Endothelial cell (in vitro differentiated cells): ENCODE measurements at regions not wholly inside any gene's neighbourhood (a gene's known extent, or its start where the extent isn't known, plus 50 kb on each side); places are given as distances from the start of the nearest gene placed in this dataset.

Experiments
- DNase-seq: peaks from one replicate; pipeline ENCODE4 v3.0.0; 2021; ENCODE audit warnings: low spot score
- H3K27ac Mint-ChIP-seq: one replicate; pipeline ENCODE4 v1.8.0; 2021; ENCODE audit warnings: mixed read lengths, inconsistent platforms; ENCODE audit not compliant: unreplicated experiment
- H3K27me3 Mint-ChIP-seq: one replicate; pipeline ENCODE4 v1.8.0; 2021; ENCODE audit warnings: mild to moderate bottlenecking, moderate library complexity, mixed read lengths, inconsistent platforms; ENCODE audit not compliant: unreplicated experiment
- H3K36me3 Mint-ChIP-seq: one replicate; pipeline ENCODE4 v1.8.0; 2021; ENCODE audit warnings: mild to moderate bottlenecking, low read depth, mixed read lengths, inconsistent platforms; ENCODE audit not compliant: unreplicated experiment
- H3K4me1 Mint-ChIP-seq: one replicate; pipeline ENCODE4 v1.8.0; 2021; ENCODE audit warnings: mild to moderate bottlenecking, mixed read lengths, inconsistent platforms; ENCODE audit not compliant: unreplicated experiment
- H3K4me3 Mint-ChIP-seq: one replicate; pipeline ENCODE4 v1.8.0; 2021; ENCODE audit warnings: mild to moderate bottlenecking, mixed read lengths, inconsistent platforms; ENCODE audit not compliant: unreplicated experiment
- H3K9me3 Mint-ChIP-seq: one replicate; pipeline ENCODE4 v1.8.0; 2021; ENCODE audit warnings: mixed read lengths, inconsistent platforms; ENCODE audit not compliant: unreplicated experiment
- TF ChIP-seq, protein P1 (sequence below): fragments of 200-600 bp; sonication (generic); IDR thresholded peaks from one replicate; pipeline ENCODE4 v1.5.0; 2021; ENCODE audit warnings: antibody characterized with exemption; ENCODE audit not compliant: unreplicated experiment

- TF ChIP-seq, protein P1, sequence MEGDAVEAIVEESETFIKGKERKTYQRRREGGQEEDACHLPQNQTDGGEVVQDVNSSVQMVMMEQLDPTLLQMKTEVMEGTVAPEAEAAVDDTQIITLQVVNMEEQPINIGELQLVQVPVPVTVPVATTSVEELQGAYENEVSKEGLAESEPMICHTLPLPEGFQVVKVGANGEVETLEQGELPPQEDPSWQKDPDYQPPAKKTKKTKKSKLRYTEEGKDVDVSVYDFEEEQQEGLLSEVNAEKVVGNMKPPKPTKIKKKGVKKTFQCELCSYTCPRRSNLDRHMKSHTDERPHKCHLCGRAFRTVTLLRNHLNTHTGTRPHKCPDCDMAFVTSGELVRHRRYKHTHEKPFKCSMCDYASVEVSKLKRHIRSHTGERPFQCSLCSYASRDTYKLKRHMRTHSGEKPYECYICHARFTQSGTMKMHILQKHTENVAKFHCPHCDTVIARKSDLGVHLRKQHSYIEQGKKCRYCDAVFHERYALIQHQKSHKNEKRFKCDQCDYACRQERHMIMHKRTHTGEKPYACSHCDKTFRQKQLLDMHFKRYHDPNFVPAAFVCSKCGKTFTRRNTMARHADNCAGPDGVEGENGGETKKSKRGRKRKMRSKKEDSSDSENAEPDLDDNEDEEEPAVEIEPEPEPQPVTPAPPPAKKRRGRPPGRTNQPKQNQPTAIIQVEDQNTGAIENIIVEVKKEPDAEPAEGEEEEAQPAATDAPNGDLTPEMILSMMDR = no peak
These were observed 74.8 kb upstream of the KCNQ5 start for GRCh38 chr6:72547020-72547419.

GRCh38 chr6:72551470-72551869 lies 70.4 kb upstream of the KCNQ5 start:
- DNase-seq = no peak
- Mint-ChIP-seq H3K4me1 (peaks cover 10% of the 10 kb centered on the region), H3K9me3 (no peaks in the 10 kb centered on the region), H3K4me3 (no peak overlapping the region), H3K27me3 (no peaks in the 10 kb centered on the region), H3K36me3 (no peaks in the 10 kb centered on the region), H3K27ac (no peak overlapping the region)
- TF ChIP-seq, protein P1 = no peak

More at GRCh38 chr6:72547020-72547419, 74.8 kb upstream of the KCNQ5 start:
- Mint-ChIP-seq H3K4me3 (no peak overlapping the region), H3K27ac (no peak overlapping the region), H3K4me1 (no peaks in the 10 kb centered on the region), H3K27me3 (no peaks in the 10 kb centered on the region), H3K9me3 (no peaks in the 10 kb centered on the region), H3K36me3 (no peaks in the 10 kb centered on the region)
- no peak for DNase-seq

DNA sequence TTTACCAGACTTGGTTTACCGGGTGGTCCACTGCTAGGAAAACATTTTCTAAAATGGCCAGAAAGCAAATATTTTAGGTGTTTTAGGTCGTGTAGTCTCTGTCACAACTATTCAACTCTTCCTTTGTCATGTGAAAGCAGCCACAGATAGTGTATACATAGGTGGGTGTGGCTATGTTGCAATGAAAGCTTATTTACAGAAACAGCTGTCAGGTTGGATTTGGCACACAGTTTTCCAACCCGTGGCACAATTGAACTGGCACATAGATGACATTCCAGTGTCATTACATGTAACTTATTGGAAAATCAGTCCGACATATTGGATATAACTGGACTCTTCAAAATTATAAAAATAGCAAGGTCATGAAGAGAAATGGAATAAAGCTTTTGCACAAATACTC lies 68.9 kb upstream of the KCNQ5 start:
- no peak overlapping the region for H3K4me3 Mint-ChIP-seq
- TF ChIP-seq, protein P1 = no peak
- H3K4me1 Mint-ChIP-seq = peaks cover 10% of the 10 kb centered on the region
- no peak for DNase-seq
- no peaks in the 10 kb centered on the region for H3K27me3 Mint-ChIP-seq
- no peaks in the 10 kb centered on the region for H3K9me3 Mint-ChIP-seq
- H3K36me3 Mint-ChIP-seq = no peaks in the 10 kb centered on the region
- no peak overlapping the region for H3K27ac Mint-ChIP-seq

DNA sequence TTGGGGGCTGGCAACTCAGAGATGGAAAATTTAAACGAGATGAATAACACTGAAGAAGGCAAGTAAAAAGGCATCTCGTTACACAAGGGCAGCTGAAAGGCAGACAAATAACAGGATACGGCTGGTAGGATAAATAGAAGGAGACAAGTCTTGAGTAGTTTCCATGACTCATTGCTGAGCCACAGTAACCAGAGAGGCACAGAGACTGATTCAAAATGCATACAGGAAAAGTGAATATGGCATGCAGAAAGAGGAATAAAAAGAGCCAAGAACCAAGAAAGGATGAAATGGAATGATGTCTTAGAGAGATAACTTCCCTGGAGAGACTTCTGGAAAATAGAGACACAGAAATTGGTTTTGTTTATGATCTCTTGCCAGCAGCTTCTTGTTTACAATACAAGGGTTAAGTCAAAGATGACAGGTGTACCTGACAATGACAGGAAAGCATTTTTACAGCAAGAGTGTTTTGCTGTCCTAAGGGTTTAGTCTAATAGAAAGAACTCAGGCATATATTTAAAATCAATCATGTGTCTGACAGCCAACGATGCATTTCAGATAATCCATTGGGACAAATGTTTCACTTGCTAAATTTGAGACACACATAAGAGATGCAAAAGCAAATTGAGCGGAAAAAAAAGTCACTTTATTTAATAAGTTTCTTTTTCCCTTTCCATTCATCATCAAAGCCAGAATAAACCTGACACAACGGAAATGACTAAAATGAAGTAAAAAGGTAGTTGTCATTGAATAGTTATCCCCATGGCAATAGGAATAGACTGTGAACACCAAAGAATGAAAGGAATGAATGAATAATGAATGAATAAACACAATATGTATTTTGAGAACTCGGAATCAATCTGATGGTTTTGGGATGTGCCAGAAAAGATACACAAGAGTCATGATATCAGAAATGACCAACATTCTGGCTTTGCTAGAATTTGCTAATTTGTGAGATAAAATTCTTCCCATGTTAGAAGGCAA lies 68.0 kb upstream of the KCNQ5 start:
- H3K27ac Mint-ChIP-seq = no peak overlapping the region
- no peak for DNase-seq
- no peaks in the 10 kb centered on the region for H3K36me3 Mint-ChIP-seq
- peaks cover 10% of the 10 kb centered on the region for H3K4me1 Mint-ChIP-seq
- no peaks in the 10 kb centered on the region for H3K27me3 Mint-ChIP-seq
- TF ChIP-seq, protein P1 = no peak
- no peaks in the 10 kb centered on the region for H3K9me3 Mint-ChIP-seq
- H3K4me3 Mint-ChIP-seq = no peak overlapping the region

DNA sequence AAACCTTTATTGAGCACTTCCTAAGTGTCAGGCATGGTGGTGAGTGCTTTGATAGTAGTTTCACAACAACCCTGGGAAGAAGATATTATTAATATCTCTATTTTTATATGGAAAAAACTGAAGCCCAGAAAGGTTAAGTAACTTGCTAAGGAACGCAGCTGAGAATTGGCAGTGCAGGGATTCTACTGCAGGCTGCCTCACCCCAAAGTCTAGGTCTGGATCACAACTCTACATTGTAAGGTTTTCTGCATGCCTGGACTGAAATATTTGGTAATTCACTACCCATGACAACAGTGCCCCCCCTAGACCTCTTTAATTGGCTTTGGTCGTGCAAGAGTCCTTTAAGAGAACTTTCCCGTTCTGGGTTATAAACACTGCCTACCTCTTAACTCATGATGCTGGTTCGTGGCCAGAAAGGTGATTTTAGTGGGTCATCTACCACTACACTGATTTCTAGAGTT lies 67.1 kb upstream of the KCNQ5 start:
- Mint-ChIP-seq H3K27me3 (no peaks in the 10 kb centered on the region), H3K4me1 (peaks cover 10% of the 10 kb centered on the region), H3K36me3 (no peaks in the 10 kb centered on the region), H3K4me3 (no peak overlapping the region), H3K9me3 (no peaks in the 10 kb centered on the region), H3K27ac (no peak overlapping the region)
- DNase-seq = no peak
- TF ChIP-seq, protein P1 = no peak
